ENCODE measurements at regions not wholly inside any gene's neighbourhood (a gene's known extent, or its start where the extent isn't known, plus 50 kb on each side); places are given as distances from the start of the nearest gene placed in this dataset.

- DNase-seq (ENCODE audit: low read depth in 2 of 3, low spot score in 2 of 3) = no peak
These were observed 100.3 kb downstream of the UBIAD1 start for GRCh38 chr1:11373029-11373894.

- DNase-seq (ENCODE audit: low read depth in 2 of 3, low spot score in 2 of 3) = no peak
These were observed 101.1 kb downstream of the UBIAD1 start for GRCh38 chr1:11373895-11374747.

- no peak for DNase-seq (ENCODE audit: low read depth in 2 of 3, low spot score in 2 of 3)
These were observed 101.7 kb downstream of the UBIAD1 start for GRCh38 chr1:11374748-11375110.

GRCh38 chr1:11377001-11377583 is 101.9 kb upstream of the DISP3 start:
- no peak for DNase-seq (ENCODE audit: low read depth in 2 of 3, low spot score in 2 of 3)

GRCh38 chr1:11377954-11378353 is 101.0 kb upstream of the DISP3 start:
- DNase-seq (ENCODE audit: low read depth in 2 of 3, low spot score in 2 of 3) = no peak

- DNase-seq (ENCODE audit: low read depth in 2 of 3, low spot score in 2 of 3) = no peak
These were observed 99.1 kb upstream of the DISP3 start for GRCh38 chr1:11379851-11380250.

- no peak for DNase-seq (ENCODE audit: low read depth in 2 of 3, low spot score in 2 of 3)
These were observed 98.5 kb upstream of the DISP3 start for GRCh38 chr1:11380500-11380899.

GRCh38 chr1:11383553-11384169 is 95.3 kb upstream of the DISP3 start:
- peak in 1 of 3 donors; percentile 19 for DNase-seq (ENCODE audit: low read depth in 2 of 3, low spot score in 2 of 3)

GRCh38 chr1:11384170-11384554 is 94.8 kb upstream of the DISP3 start:
- peak in 2 of 3 donors; percentile 50 to 54 for DNase-seq (ENCODE audit: low read depth in 2 of 3, low spot score in 2 of 3)

- no peak for DNase-seq (ENCODE audit: low read depth in 2 of 3, low spot score in 2 of 3)
These were observed 91.1 kb upstream of the DISP3 start for GRCh38 chr1:11387829-11388228.

GRCh38 chr1:11388617-11389016 is 90.3 kb upstream of the DISP3 start:
- DNase-seq (ENCODE audit: low read depth in 2 of 3, low spot score in 2 of 3) = no peak

- no peak for DNase-seq (ENCODE audit: low read depth in 2 of 3, low spot score in 2 of 3)
These were observed 87.6 kb upstream of the DISP3 start for GRCh38 chr1:11391327-11391726.

GRCh38 chr1:11391886-11392285 is 87.1 kb upstream of the DISP3 start:
- DNase-seq (ENCODE audit: low read depth in 2 of 3, low spot score in 2 of 3) = no peak

GRCh38 chr1:11394592-11395245 is 84.2 kb upstream of the DISP3 start:
- no peak for DNase-seq (ENCODE audit: low read depth in 2 of 3, low spot score in 2 of 3)

- no peak for DNase-seq (ENCODE audit: low read depth in 2 of 3, low spot score in 2 of 3)
These were observed 83.3 kb upstream of the DISP3 start for GRCh38 chr1:11395616-11396015.

- no peak for DNase-seq (ENCODE audit: low read depth in 2 of 3, low spot score in 2 of 3)
These were observed 81.6 kb upstream of the DISP3 start for GRCh38 chr1:11397151-11397901.

- no peak for DNase-seq (ENCODE audit: low read depth in 2 of 3, low spot score in 2 of 3)
These were observed 79.7 kb upstream of the DISP3 start for GRCh38 chr1:11399250-11399649.

GRCh38 chr1:11400155-11400554 is 78.8 kb upstream of the DISP3 start:
- no peak for DNase-seq (ENCODE audit: low read depth in 2 of 3, low spot score in 2 of 3)

GRCh38 chr1:11400567-11400966 is 78.4 kb upstream of the DISP3 start:
- DNase-seq (ENCODE audit: low read depth in 2 of 3, low spot score in 2 of 3) = no peak

GRCh38 chr1:11406845-11407244 is 72.1 kb upstream of the DISP3 start:
- DNase-seq (ENCODE audit: low read depth in 2 of 3, low spot score in 2 of 3) = no peak
